Osteoblast (primary cell): ENCODE measurements at regions not wholly inside any gene's neighbourhood (a gene's known extent, or its start where the extent isn't known, plus 50 kb on each side); places are given as distances from the start of the nearest gene placed in this dataset.

Source experiments
- DNase-seq: peaks from one replicate; pipeline ENCODE4 v3.0.0; 2011; ENCODE audit warnings: low spot score, mixed read lengths; ENCODE audit not compliant: insufficient read length; ENCODE audit errors: missing footprints
- H2AFZ ChIP-seq: 2 replicates; pipeline ENCODE4 v1.6.0; 2011; ENCODE audit warnings: mild to moderate bottlenecking, low read length
- H3K27ac ChIP-seq: 2 replicates; pipeline ENCODE4 v1.5.1; 2011; ENCODE audit warnings: mild to moderate bottlenecking, low read depth, low read length, moderate library complexity
- H3K27me3 ChIP-seq: 2 replicates; pipeline ENCODE4 v1.6.0; 2012; ENCODE audit warnings: mild to moderate bottlenecking, control low read depth, inconsistent platforms, low read length, moderate library complexity; ENCODE audit not compliant: insufficient read depth
- H3K36me3 ChIP-seq: 2 replicates; pipeline ENCODE4 v1.5.1; 2011; ENCODE audit warnings: mild to moderate bottlenecking, low read length, control low read depth, moderate library complexity; ENCODE audit not compliant: insufficient read depth
- H3K4me1 ChIP-seq: 2 replicates; pipeline ENCODE4 v1.5.1; 2011; ENCODE audit warnings: mild to moderate bottlenecking, low read length, control low read depth, moderate library complexity; ENCODE audit not compliant: insufficient read depth
- H3K4me2 ChIP-seq: 2 replicates; pipeline ENCODE4 v1.6.0; 2011; ENCODE audit warnings: mild to moderate bottlenecking, low read length; ENCODE audit not compliant: insufficient read depth
- H3K4me3 ChIP-seq: fragments of 200-600 bp; sonication (generic); 3 replicates; pipeline ENCODE4 v1.5.1; 2012; ENCODE audit warnings: mild to moderate bottlenecking, low read length, inconsistent platforms; ENCODE audit not compliant: insufficient read depth
- H3K79me2 ChIP-seq: 2 replicates; pipeline ENCODE4 v1.6.0; 2012; ENCODE audit warnings: mild to moderate bottlenecking, low read length, control low read depth, inconsistent platforms; ENCODE audit not compliant: insufficient read depth
- H3K9me3 ChIP-seq: 2 replicates; pipeline ENCODE4 v1.5.1; 2011; ENCODE audit warnings: low read depth, low read length, control low read depth
- H4K20me1 ChIP-seq: 2 replicates; pipeline ENCODE4 v1.6.0; 2012; ENCODE audit warnings: mild to moderate bottlenecking, low read length, control low read depth; ENCODE audit not compliant: insufficient read depth
- TF ChIP-seq, protein P1 (sequence below): IDR thresholded peaks from 2 replicates; pipeline ENCODE4 v1.5.1; 2011; ENCODE audit warnings: mild to moderate bottlenecking, low read depth, low read length, moderate library complexity; ENCODE audit errors: extremely low read depth

DNA sequence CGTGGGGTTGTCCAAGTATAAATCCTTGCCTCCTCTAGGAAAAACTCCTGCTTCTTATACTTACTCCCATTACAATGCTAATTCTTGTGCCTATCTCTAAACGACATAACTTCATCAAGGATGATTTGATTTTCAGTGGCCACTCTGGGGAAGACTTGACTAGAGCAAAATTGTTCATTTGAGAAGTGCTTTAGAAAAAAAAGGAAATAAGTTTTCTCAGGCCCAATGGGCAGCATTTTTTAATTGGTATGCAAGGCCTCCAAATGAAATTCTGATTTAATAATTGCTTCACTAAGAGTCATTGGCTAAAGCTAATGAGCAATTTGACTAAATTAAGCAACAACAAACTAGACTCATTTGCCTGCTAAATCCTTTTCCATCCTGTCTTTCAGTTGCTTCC, 496.1 kb downstream of the TSN start:
- H3K4me2 ChIP-seq, result no peak overlapping the region
- no peak for DNase-seq
- H3K9me3 ChIP-seq, result no peaks in the 10 kb centered on the region
- no peaks in the 10 kb centered on the region for H4K20me1 ChIP-seq
- no peak overlapping the region for H3K4me3 ChIP-seq
- H3K36me3 ChIP-seq, result no peaks in the 10 kb centered on the region
- no peaks in the 10 kb centered on the region for H3K79me2 ChIP-seq
- TF ChIP-seq, protein P1, sequence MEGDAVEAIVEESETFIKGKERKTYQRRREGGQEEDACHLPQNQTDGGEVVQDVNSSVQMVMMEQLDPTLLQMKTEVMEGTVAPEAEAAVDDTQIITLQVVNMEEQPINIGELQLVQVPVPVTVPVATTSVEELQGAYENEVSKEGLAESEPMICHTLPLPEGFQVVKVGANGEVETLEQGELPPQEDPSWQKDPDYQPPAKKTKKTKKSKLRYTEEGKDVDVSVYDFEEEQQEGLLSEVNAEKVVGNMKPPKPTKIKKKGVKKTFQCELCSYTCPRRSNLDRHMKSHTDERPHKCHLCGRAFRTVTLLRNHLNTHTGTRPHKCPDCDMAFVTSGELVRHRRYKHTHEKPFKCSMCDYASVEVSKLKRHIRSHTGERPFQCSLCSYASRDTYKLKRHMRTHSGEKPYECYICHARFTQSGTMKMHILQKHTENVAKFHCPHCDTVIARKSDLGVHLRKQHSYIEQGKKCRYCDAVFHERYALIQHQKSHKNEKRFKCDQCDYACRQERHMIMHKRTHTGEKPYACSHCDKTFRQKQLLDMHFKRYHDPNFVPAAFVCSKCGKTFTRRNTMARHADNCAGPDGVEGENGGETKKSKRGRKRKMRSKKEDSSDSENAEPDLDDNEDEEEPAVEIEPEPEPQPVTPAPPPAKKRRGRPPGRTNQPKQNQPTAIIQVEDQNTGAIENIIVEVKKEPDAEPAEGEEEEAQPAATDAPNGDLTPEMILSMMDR, result no peak
- H3K27ac ChIP-seq, result no peak overlapping the region
- no peak overlapping the region for H2AFZ ChIP-seq
- no peaks in the 10 kb centered on the region for H3K27me3 ChIP-seq
- no peaks in the 10 kb centered on the region for H3K4me1 ChIP-seq

DNA sequence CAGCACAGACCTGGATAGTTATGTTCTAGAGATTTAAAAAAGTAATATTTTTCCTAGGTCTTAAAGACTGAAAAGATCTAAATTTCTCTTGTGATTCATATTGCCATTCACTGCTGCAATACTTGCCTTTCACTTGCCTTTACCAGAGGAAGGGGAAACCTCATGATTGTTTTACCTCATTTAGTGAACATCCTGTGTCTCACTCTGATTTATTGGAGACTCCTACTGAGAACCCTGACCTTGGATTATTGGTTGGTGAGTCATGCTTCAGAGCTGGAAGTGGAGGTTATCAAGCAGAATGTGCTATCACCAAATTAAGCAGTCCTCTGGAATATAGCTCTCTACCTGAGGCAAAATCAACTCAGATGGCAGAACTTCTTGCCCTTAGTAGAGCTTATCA, 500.5 kb downstream of the TSN start:
- DNase-seq, result no peak
- TF ChIP-seq, protein P1, result no peak
- no peaks in the 10 kb centered on the region for H3K36me3 ChIP-seq

DNA sequence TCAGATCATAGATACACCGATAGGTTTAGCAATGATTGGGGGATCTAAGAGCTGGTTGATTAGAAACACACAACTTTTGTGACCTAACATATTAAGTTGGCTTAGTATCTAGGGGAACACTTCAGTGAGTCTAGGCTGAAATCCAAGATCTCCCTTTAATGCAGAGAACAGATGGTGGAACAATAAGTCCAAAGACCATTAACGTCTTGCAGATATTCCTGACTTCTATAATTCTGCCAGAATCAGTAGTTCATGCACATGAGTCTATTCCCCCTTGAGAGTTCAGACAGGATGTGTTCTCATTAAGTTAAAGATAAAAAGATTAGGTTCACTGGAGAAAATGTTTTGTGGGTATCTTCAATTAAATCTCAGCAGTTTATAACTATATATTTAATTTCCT, 506.5 kb downstream of the TSN start:
- no peak for DNase-seq
- TF ChIP-seq, protein P1, result no peak
- H3K9me3 ChIP-seq, result no peaks in the 10 kb centered on the region

More for the DNA sequence above, 500.5 kb downstream of the TSN start:
- H2AFZ ChIP-seq, result no peak overlapping the region
- H3K79me2 ChIP-seq, result no peaks in the 10 kb centered on the region
- H3K4me2 ChIP-seq, result no peak overlapping the region
- H3K27ac ChIP-seq, result no peak overlapping the region
- no peaks in the 10 kb centered on the region for H4K20me1 ChIP-seq
- no peaks in the 10 kb centered on the region for H3K27me3 ChIP-seq
- H3K4me3 ChIP-seq, result no peak overlapping the region
- no peaks in the 10 kb centered on the region for H3K4me1 ChIP-seq
- no peaks in the 10 kb centered on the region for H3K9me3 ChIP-seq

DNA sequence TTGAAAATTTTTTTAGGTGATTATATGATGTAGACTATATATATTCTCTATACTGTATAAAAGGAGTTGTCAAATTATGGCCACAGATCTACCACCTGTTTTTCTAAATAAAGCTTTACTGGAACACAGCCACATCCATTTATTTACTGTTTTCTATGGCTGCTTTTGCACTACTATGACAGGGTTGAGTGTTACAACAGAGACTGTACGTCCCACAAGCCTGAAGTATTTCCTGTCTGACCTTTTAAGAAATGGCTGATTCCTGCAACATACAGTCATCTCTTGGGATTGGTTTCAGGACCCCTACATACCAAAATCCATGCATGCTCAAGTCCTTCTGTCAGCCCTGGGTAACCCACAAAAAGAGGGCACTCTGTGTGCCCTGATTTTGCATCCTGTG, 508.3 kb downstream of the TSN start:
- Histone ChIP-seq H3K36me3 (no peaks in the 10 kb centered on the region), H3K27me3 (no peaks in the 10 kb centered on the region), H2AFZ (no peak overlapping the region), H3K4me2 (no peak overlapping the region), H3K4me3 (no peak overlapping the region), H3K4me1 (no peaks in the 10 kb centered on the region), H3K27ac (no peak overlapping the region), H4K20me1 (no peaks in the 10 kb centered on the region), H3K9me3 (no peaks in the 10 kb centered on the region), H3K79me2 (no peaks in the 10 kb centered on the region)
- DNase-seq, result peak; percentile 32
- TF ChIP-seq, protein P1, result no peak

More for the DNA sequence above, 506.5 kb downstream of the TSN start:
- no peaks in the 10 kb centered on the region for H4K20me1 ChIP-seq
- no peak overlapping the region for H3K4me3 ChIP-seq
- H3K79me2 ChIP-seq, result no peaks in the 10 kb centered on the region
- H2AFZ ChIP-seq, result no peak overlapping the region
- H3K4me2 ChIP-seq, result no peak overlapping the region
- no peaks in the 10 kb centered on the region for H3K36me3 ChIP-seq
- H3K4me1 ChIP-seq, result no peaks in the 10 kb centered on the region
- H3K27ac ChIP-seq, result no peak overlapping the region
- no peaks in the 10 kb centered on the region for H3K27me3 ChIP-seq
